ENCODE measurements at regions not wholly inside any gene's neighbourhood (a gene's known extent, or its start where the extent isn't known, plus 50 kb on each side); places are given as distances from the start of the nearest gene placed in this dataset.

DNA sequence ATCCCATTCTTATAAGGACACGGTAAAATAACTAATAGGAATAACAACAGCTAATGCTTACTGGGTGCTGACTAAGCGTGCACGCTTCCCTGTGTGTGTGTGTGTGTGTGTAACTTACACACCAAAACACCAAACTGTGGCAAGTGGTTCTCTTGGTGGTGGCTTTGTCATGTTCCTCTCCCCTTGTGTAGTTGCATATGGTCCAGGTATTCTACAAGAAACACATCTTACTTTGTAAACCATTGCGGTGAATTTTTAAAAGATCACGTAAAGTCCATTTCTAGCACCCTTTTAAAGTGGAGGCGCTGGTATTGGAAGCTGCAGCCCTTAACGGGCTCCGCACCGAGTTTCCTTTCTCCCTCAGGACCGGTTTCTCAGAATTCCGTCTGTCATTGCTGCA, 221.0 kb upstream of the FOXF1 start:
- H4K20me1 ChIP-seq (replicated peaks; ENCODE audit: control insufficient read depth, extremely low read depth, insufficient read depth, low read length), result no peaks in the 10 kb centered on the region
- TF ChIP-seq MAX (IDR thresholded peaks at IDR 0.05; ENCODE audit: insufficient read depth, insufficient read length) (no peak), EZH2 (IDR thresholded peaks at IDR 0.05; ENCODE audit: borderline replicate concordance, low read depth, low read length, severe bottlenecking) (no peak), JUN (IDR thresholded peaks at IDR 0.05; ENCODE audit: borderline replicate concordance, insufficient read depth, insufficient read length, low read depth) (no peak), FOS (IDR thresholded peaks at IDR 0.05; ENCODE audit: borderline replicate concordance, insufficient read depth, low read length) (no peak), POLR2A (IDR thresholded peaks at IDR 0.05; ENCODE audit: low read depth, low read length) (no peak)
- H3K4me3 ChIP-seq (replicated peaks in 1 of 3; ENCODE audit: insufficient read depth in 1 of 3, low read depth in 1 of 3, low read length in 3 of 3), result no peak overlapping the region
- no peaks in the 10 kb centered on the region for H3K4me1 ChIP-seq (ENCODE audit: control insufficient read depth, extremely low read depth, insufficient read depth, low read length)
- no TSS peak for BruUV-seq (replicated peaks)
- no peak for FAIRE-seq
- no peaks in the 10 kb centered on the region for H3K9me1 ChIP-seq (replicated peaks; ENCODE audit: control insufficient read depth, extremely low read depth, insufficient read depth, low read length)
- no peaks in the 10 kb centered on the region for H3K9me3 ChIP-seq (replicated peaks; ENCODE audit: control insufficient read depth, insufficient read depth, low read length)
- no peak overlapping the region for H3K9ac ChIP-seq (replicated peaks; ENCODE audit: extremely low read depth, insufficient read depth, low read length)
- dilution Hi-C loops (cut with MboI; ENCODE audit: extremely low pct_ligation_motif_present, low sequenced_read_pairs) (no loop called here), intact Hi-C loops (cut with micrococcal nuclease) (no loop called here)
- H3K4me2 ChIP-seq (ENCODE audit: insufficient read depth, low read length), result no peak overlapping the region
- CTCF ChIA-PET, result no interaction called here
- no peaks in the 10 kb centered on the region for H3K36me3 ChIP-seq (ENCODE audit: control insufficient read depth in 2 of 2, extremely low read depth in 1 of 2, insufficient read depth in 2 of 2, low read length in 2 of 2)
- no peaks in the 10 kb centered on the region for H3K79me2 ChIP-seq (ENCODE audit: control insufficient read depth, insufficient read depth, low read length)
- POLR2A ChIA-PET, result no interaction called here
- H2AFZ ChIP-seq (ENCODE audit: low read depth, low read length), result no peak overlapping the region
- DNase-seq (ENCODE audit: low read depth, low spot score), result no peak
- no peak overlapping the region for H3K27ac ChIP-seq (ENCODE audit: insufficient read depth, low read depth, low read length)
- H3K27me3 ChIP-seq (ENCODE audit: control insufficient read depth in 2 of 2, insufficient read depth in 2 of 2, low read length in 2 of 2), result peaks cover 72 to 76% of the 10 kb centered on the region in 2 experiments

GRCh38 chr16:86289907-86290306, 220.4 kb upstream of the FOXF1 start:
- no peak for DNase-seq (ENCODE audit: low read depth, low spot score)
- no peak for TF ChIP-seq JUN (IDR thresholded peaks at IDR 0.05; ENCODE audit: borderline replicate concordance, insufficient read depth, insufficient read length, low read depth)
- H3K9ac ChIP-seq (replicated peaks; ENCODE audit: extremely low read depth, insufficient read depth, low read length), result no peak overlapping the region
- no peak overlapping the region for H3K4me2 ChIP-seq (ENCODE audit: insufficient read depth, low read length)
- intact Hi-C loops (cut with micrococcal nuclease), result no loop called here
- H3K36me3 ChIP-seq (ENCODE audit: control insufficient read depth in 2 of 2, extremely low read depth in 1 of 2, insufficient read depth in 2 of 2, low read length in 2 of 2), result no peaks in the 10 kb centered on the region
- H2AFZ ChIP-seq (ENCODE audit: low read depth, low read length), result no peak overlapping the region
- ChIA-PET POLR2A (no interaction called here), CTCF (no interaction called here)
- dilution Hi-C loops (cut with MboI; ENCODE audit: extremely low pct_ligation_motif_present, low sequenced_read_pairs), result no loop called here
- BruUV-seq (replicated peaks), result no TSS peak
- no peaks in the 10 kb centered on the region for H4K20me1 ChIP-seq (replicated peaks; ENCODE audit: control insufficient read depth, extremely low read depth, insufficient read depth, low read length)
- H3K27ac ChIP-seq (ENCODE audit: insufficient read depth, low read depth, low read length), result no peak overlapping the region
- no peaks in the 10 kb centered on the region for H3K9me1 ChIP-seq (replicated peaks; ENCODE audit: control insufficient read depth, extremely low read depth, insufficient read depth, low read length)
- H3K79me2 ChIP-seq (ENCODE audit: control insufficient read depth, insufficient read depth, low read length), result no peaks in the 10 kb centered on the region
- H3K4me3 ChIP-seq (replicated peaks in 1 of 3; ENCODE audit: insufficient read depth in 1 of 3, low read depth in 1 of 3, low read length in 3 of 3), result no peak overlapping the region
- H3K4me1 ChIP-seq (ENCODE audit: control insufficient read depth, extremely low read depth, insufficient read depth, low read length), result no peaks in the 10 kb centered on the region
- FAIRE-seq, result no peak
- peaks cover 71 to 72% of the 10 kb centered on the region in 2 experiments for H3K27me3 ChIP-seq (ENCODE audit: control insufficient read depth in 2 of 2, insufficient read depth in 2 of 2, low read length in 2 of 2)
- H3K9me3 ChIP-seq (replicated peaks; ENCODE audit: control insufficient read depth, insufficient read depth, low read length), result no peaks in the 10 kb centered on the region

Measured in endothelial cell of umbilical vein (primary cell).